Endothelial cell of umbilical vein (primary cell): ENCODE measurements at regions not wholly inside any gene's neighbourhood (a gene's known extent, or its start where the extent isn't known, plus 50 kb on each side); places are given as distances from the start of the nearest gene placed in this dataset.

ENCODE experiments used
- BruUV-seq: library from RNA; stranded (reverse); fragments of 400-500 nt; replicated peaks from 2 replicates; lab custom pipeline; 2021; lab: Mats Ljungman, UMichigan
- CTCF ChIA-PET: fragments of 300-600, 350-600 bp; sonication (Branson Sonifier 250); formaldehyde crosslinking; loops from one replicate; lab custom pipeline; 2021; ENCODE audit warnings: antibody characterized with exemption, inconsistent platforms; lab: Charles Lee
- POLR2A ChIA-PET: fragments of 300-600, 350-600 bp; sonication (Branson Sonifier 250); formaldehyde crosslinking; loops from one replicate; lab custom pipeline; 2021; ENCODE audit warnings: antibody characterized with exemption, inconsistent platforms; lab: Charles Lee
- DNase-seq: peaks from one replicate; pipeline ENCODE4 v3.0.0-alpha.2; 2011; ENCODE audit warnings: low read depth, low spot score
- FAIRE-seq: peaks from 2 replicates; lab custom pipeline; 2011; peaks lifted over from hg19 to GRCh38; lab: Jason Lieb, UNC
- H2AFZ ChIP-seq: 2 replicates; pipeline ENCODE4 v1.6.0; 2012; ENCODE audit warnings: low read depth, low read length, control low read depth, inconsistent platforms
- H3K27ac ChIP-seq: 2 replicates; pipeline ENCODE4 v1.5.1; 2011; ENCODE audit warnings: low read depth, mild to moderate bottlenecking, control low read depth, low read length, moderate library complexity; ENCODE audit not compliant: insufficient read depth
- H3K27me3 ChIP-seq, 2 experiments: 2 replicates each; pipeline versions ENCODE4 v1.6.0 to v1.6.1; 2011; ENCODE audit warnings: low read length in 2 of 2, mixed read lengths in 1 of 2; ENCODE audit not compliant: control insufficient read depth in 2 of 2, insufficient read depth in 2 of 2
- H3K36me3 ChIP-seq, 2 experiments: 2 replicates in 1 of 2; 3 replicates in 1 of 2; pipeline ENCODE4 v1.5.1; 2011; ENCODE audit warnings: low read length in 2 of 2, mild to moderate bottlenecking in 1 of 2, moderate library complexity in 1 of 2; ENCODE audit not compliant: control insufficient read depth in 2 of 2, insufficient read depth in 2 of 2; ENCODE audit errors: extremely low read depth in 1 of 2
- H3K4me1 ChIP-seq: 3 replicates; pipeline ENCODE4 v1.5.1; 2011; ENCODE audit warnings: mild to moderate bottlenecking, low read length; ENCODE audit not compliant: control insufficient read depth, insufficient read depth; ENCODE audit errors: extremely low read depth
- H3K4me2 ChIP-seq: 2 replicates; pipeline ENCODE4 v1.6.1; 2011; ENCODE audit warnings: low read length, control low read depth, mixed read lengths; ENCODE audit not compliant: insufficient read depth
- H3K4me3 ChIP-seq, 3 experiments: fragments of 200-600 bp in 1 of 3; sonication (generic), shearing (Covaris generic) in 1 of 3; replicated peaks in 1 of 3; 2 replicates each; pipeline ENCODE4 v1.5.1; 2011 to 2016; ENCODE audit warnings: control low read depth in 3 of 3, low read length in 3 of 3, mild to moderate bottlenecking in 2 of 3, inconsistent platforms in 1 of 3, low read depth in 1 of 3, moderate library complexity in 1 of 3; ENCODE audit not compliant: insufficient read depth in 1 of 3
- H3K79me2 ChIP-seq: 2 replicates; pipeline ENCODE4 v1.6.0; 2012; ENCODE audit warnings: low read length, inconsistent platforms; ENCODE audit not compliant: control insufficient read depth, insufficient read depth
- H3K9ac ChIP-seq: replicated peaks from 2 replicates; pipeline ENCODE3; 2011; ENCODE audit warnings: low read length, control low read depth; ENCODE audit not compliant: insufficient read depth; ENCODE audit errors: extremely low read depth
- H3K9me1 ChIP-seq: replicated peaks from 3 replicates; pipeline ENCODE4 v1.6.0; 2011; ENCODE audit warnings: mild to moderate bottlenecking, low read length; ENCODE audit not compliant: control insufficient read depth, insufficient read depth; ENCODE audit errors: extremely low read depth
- H3K9me3 ChIP-seq: replicated peaks from 2 replicates; pipeline ENCODE4 v1.5.1; 2012; ENCODE audit warnings: low read length, inconsistent platforms; ENCODE audit not compliant: control insufficient read depth, insufficient read depth
- H4K20me1 ChIP-seq: replicated peaks from 2 replicates; pipeline ENCODE3; 2011; ENCODE audit warnings: mild to moderate bottlenecking, low read length; ENCODE audit not compliant: control insufficient read depth, insufficient read depth; ENCODE audit errors: extremely low read depth
- CTCF ChIP-seq, 2 donors: IDR thresholded peaks; 1 replicate in 1 of 2; 2 replicates in 1 of 2; pipeline ENCODE4 v1.5.1; 2011; ENCODE audit warnings: low read length in 2 of 2, mild to moderate bottlenecking in 2 of 2, moderate library complexity in 2 of 2, control low read depth in 1 of 2, inconsistent platforms in 1 of 2, low read depth in 1 of 2; ENCODE audit not compliant: insufficient read depth in 1 of 2; ENCODE audit errors: extremely low read depth in 1 of 2
- MAX ChIP-seq: IDR thresholded peaks from 2 replicates; pipeline ENCODE4 v1.6.1; 2011; ENCODE audit not compliant: insufficient read depth, insufficient read length
- MYC ChIP-seq: IDR thresholded peaks from one replicate; pipeline ENCODE4 v1.6.1; 2011; ENCODE audit warnings: mild to moderate bottlenecking, low read depth, low read length
- dilution Hi-C: fragments of 300-500 bp; cut with MboI; formaldehyde crosslinking; loops from one replicate; pipeline ENCODE4 v1.15.0; 2019; ENCODE audit warnings: low sequenced_read_pairs; ENCODE audit not compliant: extremely low pct_ligation_motif_present
- intact Hi-C: fragments of 100-400 bp; cut with micrococcal nuclease; formaldehyde crosslinking; loops from one replicate; pipeline ENCODE4 v1.10.0; 2022

GRCh38 chr4:56155432-56155831 is 206.7 kb downstream of the CEP135 start:
- Histone ChIP-seq H2AFZ (no peak overlapping the region), H3K79me2 (no peaks in the 10 kb centered on the region), H3K9me1 (no peaks in the 10 kb centered on the region), H3K9ac (no peak overlapping the region), H3K4me1 (no peaks in the 10 kb centered on the region), H3K4me3 (no peak overlapping the region), H3K4me2 (no peak overlapping the region), H3K9me3 (no peaks in the 10 kb centered on the region), H3K27me3 (no peaks in the 10 kb centered on the region), H3K36me3 (no peaks in the 10 kb centered on the region), H3K27ac (no peak overlapping the region), H4K20me1 (no peaks in the 10 kb centered on the region)
- ChIA-PET CTCF (no interaction called here), POLR2A (no interaction called here)
- BruUV-seq: no TSS peak
- FAIRE-seq (no peak), DNase-seq (no peak)
- no peak for TF ChIP-seq MYC
- intact Hi-C loops: no loop called here
- dilution Hi-C loops: no loop called here

- ChIA-PET POLR2A (no interaction called here), CTCF (interaction anchor here (1.2 kb wide), 1 partner anchor 255 kb away, joined by 3 read pairs; no protein-coding TSS in a partner anchor)
- Histone ChIP-seq H3K9me3 (no peaks in the 10 kb centered on the region), H3K27ac (no peak overlapping the region), H3K4me2 (no peak overlapping the region), H3K4me1 (no peaks in the 10 kb centered on the region), H3K9me1 (no peaks in the 10 kb centered on the region), H2AFZ (no peak overlapping the region), H4K20me1 (no peaks in the 10 kb centered on the region), H3K27me3 (no peaks in the 10 kb centered on the region), H3K4me3 (no peak overlapping the region), H3K79me2 (no peaks in the 10 kb centered on the region), H3K36me3 (no peaks in the 10 kb centered on the region), H3K9ac (no peak overlapping the region)
- intact Hi-C loops: no loop called here
- TF ChIP-seq MAX: no peak
- TF ChIP-seq CTCF (IDR thresholded peaks at IDR 0.05; ENCODE audit: extremely low read depth in 1 of 2, insufficient read depth in 1 of 2, low read depth in 1 of 2, low read length in 2 of 2): no peak
- no TSS peak for BruUV-seq
- FAIRE-seq: no peak
- no peak for DNase-seq
- dilution Hi-C loops: no loop called here
These were observed 200.8 kb downstream of the CEP135 start for GRCh38 chr4:56149591-56149990.
